ENCODE measurements at regions not wholly inside any gene's neighbourhood (a gene's known extent, or its start where the extent isn't known, plus 50 kb on each side); places are given as distances from the start of the nearest gene placed in this dataset.

GRCh38 chr18:64983497-64984238, 767.1 kb upstream of the CDH7 start:
- no peaks in the 10 kb centered on the region for H3K4me1 ChIP-seq (ENCODE audit: control insufficient read depth in 2 of 2, insufficient read depth in 2 of 2, low read length in 1 of 2)
- H3K36me3 ChIP-seq (ENCODE audit: control insufficient read depth in 2 of 2, insufficient read depth in 2 of 2, low read length in 1 of 2), result no peaks in the 10 kb centered on the region
- WGBS, 2 donors, result 88 to 91% methylated on average over 14 of the region's 14 CpGs

GRCh38 chr18:64982414-64983055, 768.3 kb upstream of the CDH7 start:
- H3K4me1 ChIP-seq (ENCODE audit: control insufficient read depth in 2 of 2, insufficient read depth in 2 of 2, low read length in 1 of 2), result no peaks in the 10 kb centered on the region
- no peaks in the 10 kb centered on the region for H3K9me3 ChIP-seq (ENCODE audit: control insufficient read depth in 2 of 2, insufficient read depth in 1 of 2, low read depth in 1 of 2, low read length in 1 of 2)
- no peak overlapping the region for H3K27ac ChIP-seq (ENCODE audit: low read depth in 2 of 2, low read length in 1 of 2)
- no peak overlapping the region for H3K4me3 ChIP-seq (ENCODE audit: low read depth in 1 of 2, low read length in 2 of 2)
- H3K27me3 ChIP-seq (ENCODE audit: control insufficient read depth in 1 of 2, insufficient read depth in 2 of 2, low read length in 2 of 2), result no peaks in the 10 kb centered on the region
- WGBS, 2 donors, result 51 to 57% methylated on average over 2 of the region's 2 CpGs
- no peaks in the 10 kb centered on the region for H3K36me3 ChIP-seq (ENCODE audit: control insufficient read depth in 2 of 2, insufficient read depth in 2 of 2, low read length in 1 of 2)

More at GRCh38 chr18:64983497-64984238, 767.1 kb upstream of the CDH7 start:
- H3K27ac ChIP-seq (ENCODE audit: low read depth in 2 of 2, low read length in 1 of 2), result no peak overlapping the region
- H3K9me3 ChIP-seq (ENCODE audit: control insufficient read depth in 2 of 2, insufficient read depth in 1 of 2, low read depth in 1 of 2, low read length in 1 of 2), result no peaks in the 10 kb centered on the region
- no peak overlapping the region for H3K4me3 ChIP-seq (ENCODE audit: low read depth in 1 of 2, low read length in 2 of 2)
- H3K27me3 ChIP-seq (ENCODE audit: control insufficient read depth in 1 of 2, insufficient read depth in 2 of 2, low read length in 2 of 2), result no peaks in the 10 kb centered on the region

- H3K4me3 ChIP-seq (ENCODE audit: low read depth in 1 of 2, low read length in 2 of 2), result no peak overlapping the region
- H3K36me3 ChIP-seq (ENCODE audit: control insufficient read depth in 2 of 2, insufficient read depth in 2 of 2, low read length in 1 of 2), result no peaks in the 10 kb centered on the region
- H3K9me3 ChIP-seq (ENCODE audit: control insufficient read depth in 2 of 2, insufficient read depth in 1 of 2, low read depth in 1 of 2, low read length in 1 of 2), result no peaks in the 10 kb centered on the region
- 78 to 80% methylated on average over 2 of the region's 2 CpGs for WGBS, 2 donors
- H3K4me1 ChIP-seq (ENCODE audit: control insufficient read depth in 2 of 2, insufficient read depth in 2 of 2, low read length in 1 of 2), result no peaks in the 10 kb centered on the region
- no peaks in the 10 kb centered on the region for H3K27me3 ChIP-seq (ENCODE audit: control insufficient read depth in 1 of 2, insufficient read depth in 2 of 2, low read length in 2 of 2)
- no peak overlapping the region for H3K27ac ChIP-seq (ENCODE audit: low read depth in 2 of 2, low read length in 1 of 2)
Observed at GRCh38 chr18:64981915-64982314, 768.9 kb upstream of the CDH7 start.

- no peaks in the 10 kb centered on the region for H3K4me1 ChIP-seq (ENCODE audit: control insufficient read depth in 2 of 2, insufficient read depth in 2 of 2, low read length in 1 of 2)
- no peaks in the 10 kb centered on the region for H3K27me3 ChIP-seq (ENCODE audit: control insufficient read depth in 1 of 2, insufficient read depth in 2 of 2, low read length in 2 of 2)
- H3K36me3 ChIP-seq (ENCODE audit: control insufficient read depth in 2 of 2, insufficient read depth in 2 of 2, low read length in 1 of 2), result no peaks in the 10 kb centered on the region
- WGBS, 2 donors, result 83 to 86% methylated on average over 2 of the region's 2 CpGs
- no peak overlapping the region for H3K4me3 ChIP-seq (ENCODE audit: low read depth in 1 of 2, low read length in 2 of 2)
- no peaks in the 10 kb centered on the region for H3K9me3 ChIP-seq (ENCODE audit: control insufficient read depth in 2 of 2, insufficient read depth in 1 of 2, low read depth in 1 of 2, low read length in 1 of 2)
- H3K27ac ChIP-seq (ENCODE audit: low read depth in 2 of 2, low read length in 1 of 2), result no peak overlapping the region
Observed at GRCh38 chr18:64979791-64980190, 771.0 kb upstream of the CDH7 start.

GRCh38 chr18:64974391-64975125, 776.3 kb upstream of the CDH7 start:
- no peaks in the 10 kb centered on the region for H3K27me3 ChIP-seq (ENCODE audit: control insufficient read depth in 1 of 2, insufficient read depth in 2 of 2, low read length in 2 of 2)
- no peak overlapping the region for H3K27ac ChIP-seq (ENCODE audit: low read depth in 2 of 2, low read length in 1 of 2)
- H3K4me3 ChIP-seq (ENCODE audit: low read depth in 1 of 2, low read length in 2 of 2), result no peak overlapping the region
- WGBS, 2 donors, result 72 to 80% methylated on average over 8 of the region's 8 CpGs
- H3K4me1 ChIP-seq (ENCODE audit: control insufficient read depth in 2 of 2, insufficient read depth in 2 of 2, low read length in 1 of 2), result no peaks in the 10 kb centered on the region
- no peaks in the 10 kb centered on the region for H3K36me3 ChIP-seq (ENCODE audit: control insufficient read depth in 2 of 2, insufficient read depth in 2 of 2, low read length in 1 of 2)
- no peaks in the 10 kb centered on the region for H3K9me3 ChIP-seq (ENCODE audit: control insufficient read depth in 2 of 2, insufficient read depth in 1 of 2, low read depth in 1 of 2, low read length in 1 of 2)

GRCh38 chr18:64972545-64972944, 778.3 kb upstream of the CDH7 start:
- Histone ChIP-seq H3K4me1 (ENCODE audit: control insufficient read depth in 2 of 2, insufficient read depth in 2 of 2, low read length in 1 of 2) (no peaks in the 10 kb centered on the region), H3K9me3 (ENCODE audit: control insufficient read depth in 2 of 2, insufficient read depth in 1 of 2, low read depth in 1 of 2, low read length in 1 of 2) (no peaks in the 10 kb centered on the region), H3K27me3 (ENCODE audit: control insufficient read depth in 1 of 2, insufficient read depth in 2 of 2, low read length in 2 of 2) (no peaks in the 10 kb centered on the region), H3K36me3 (ENCODE audit: control insufficient read depth in 2 of 2, insufficient read depth in 2 of 2, low read length in 1 of 2) (no peaks in the 10 kb centered on the region), H3K27ac (ENCODE audit: low read depth in 2 of 2, low read length in 1 of 2) (no peak overlapping the region), H3K4me3 (ENCODE audit: low read depth in 1 of 2, low read length in 2 of 2) (no peak overlapping the region)
- 20 to 47% methylated on average over 2 of the region's 2 CpGs for WGBS, 2 donors

- Histone ChIP-seq H3K27ac (ENCODE audit: low read depth in 2 of 2, low read length in 1 of 2) (no peak overlapping the region), H3K4me3 (ENCODE audit: low read depth in 1 of 2, low read length in 2 of 2) (no peak overlapping the region), H3K4me1 (ENCODE audit: control insufficient read depth in 2 of 2, insufficient read depth in 2 of 2, low read length in 1 of 2) (no peaks in the 10 kb centered on the region), H3K36me3 (ENCODE audit: control insufficient read depth in 2 of 2, insufficient read depth in 2 of 2, low read length in 1 of 2) (no peaks in the 10 kb centered on the region), H3K27me3 (ENCODE audit: control insufficient read depth in 1 of 2, insufficient read depth in 2 of 2, low read length in 2 of 2) (no peaks in the 10 kb centered on the region), H3K9me3 (ENCODE audit: control insufficient read depth in 2 of 2, insufficient read depth in 1 of 2, low read depth in 1 of 2, low read length in 1 of 2) (no peaks in the 10 kb centered on the region)
Observed at GRCh38 chr18:64966667-64967066, 784.1 kb upstream of the CDH7 start.

- WGBS, 2 donors, result 84 to 87% methylated on average over 3 of the region's 3 CpGs
- Histone ChIP-seq H3K36me3 (ENCODE audit: control insufficient read depth in 2 of 2, insufficient read depth in 2 of 2, low read length in 1 of 2) (no peaks in the 10 kb centered on the region), H3K9me3 (ENCODE audit: control insufficient read depth in 2 of 2, insufficient read depth in 1 of 2, low read depth in 1 of 2, low read length in 1 of 2) (no peaks in the 10 kb centered on the region), H3K4me1 (ENCODE audit: control insufficient read depth in 2 of 2, insufficient read depth in 2 of 2, low read length in 1 of 2) (no peaks in the 10 kb centered on the region), H3K27ac (ENCODE audit: low read depth in 2 of 2, low read length in 1 of 2) (no peak overlapping the region), H3K27me3 (ENCODE audit: control insufficient read depth in 1 of 2, insufficient read depth in 2 of 2, low read length in 2 of 2) (no peaks in the 10 kb centered on the region), H3K4me3 (ENCODE audit: low read depth in 1 of 2, low read length in 2 of 2) (no peak overlapping the region)
Observed at GRCh38 chr18:64956465-64956864, 794.3 kb upstream of the CDH7 start.

- no peaks in the 10 kb centered on the region for H3K27me3 ChIP-seq (ENCODE audit: control insufficient read depth in 1 of 2, insufficient read depth in 2 of 2, low read length in 2 of 2)
- H3K36me3 ChIP-seq (ENCODE audit: control insufficient read depth in 2 of 2, insufficient read depth in 2 of 2, low read length in 1 of 2), result no peaks in the 10 kb centered on the region
- 95 to 97% methylated on average over 4 of the region's 4 CpGs for WGBS, 2 donors
- H3K4me3 ChIP-seq (ENCODE audit: low read depth in 1 of 2, low read length in 2 of 2), result no peak overlapping the region
- no peaks in the 10 kb centered on the region for H3K9me3 ChIP-seq (ENCODE audit: control insufficient read depth in 2 of 2, insufficient read depth in 1 of 2, low read depth in 1 of 2, low read length in 1 of 2)
- H3K27ac ChIP-seq (ENCODE audit: low read depth in 2 of 2, low read length in 1 of 2), result no peak overlapping the region
- no peaks in the 10 kb centered on the region for H3K4me1 ChIP-seq (ENCODE audit: control insufficient read depth in 2 of 2, insufficient read depth in 2 of 2, low read length in 1 of 2)
Observed at GRCh38 chr18:64949885-64950284, 800.9 kb upstream of the CDH7 start.

Measured in esophagus (tissue), 2 donors.